ENCODE measurements at regions not wholly inside any gene's neighbourhood (a gene's known extent, or its start where the extent isn't known, plus 50 kb on each side); places are given as distances from the start of the nearest gene placed in this dataset.

GRCh38 chr12:91373086-91373485 lies 190.5 kb upstream of the DCN start:
- DNase-seq = no peak

DNA sequence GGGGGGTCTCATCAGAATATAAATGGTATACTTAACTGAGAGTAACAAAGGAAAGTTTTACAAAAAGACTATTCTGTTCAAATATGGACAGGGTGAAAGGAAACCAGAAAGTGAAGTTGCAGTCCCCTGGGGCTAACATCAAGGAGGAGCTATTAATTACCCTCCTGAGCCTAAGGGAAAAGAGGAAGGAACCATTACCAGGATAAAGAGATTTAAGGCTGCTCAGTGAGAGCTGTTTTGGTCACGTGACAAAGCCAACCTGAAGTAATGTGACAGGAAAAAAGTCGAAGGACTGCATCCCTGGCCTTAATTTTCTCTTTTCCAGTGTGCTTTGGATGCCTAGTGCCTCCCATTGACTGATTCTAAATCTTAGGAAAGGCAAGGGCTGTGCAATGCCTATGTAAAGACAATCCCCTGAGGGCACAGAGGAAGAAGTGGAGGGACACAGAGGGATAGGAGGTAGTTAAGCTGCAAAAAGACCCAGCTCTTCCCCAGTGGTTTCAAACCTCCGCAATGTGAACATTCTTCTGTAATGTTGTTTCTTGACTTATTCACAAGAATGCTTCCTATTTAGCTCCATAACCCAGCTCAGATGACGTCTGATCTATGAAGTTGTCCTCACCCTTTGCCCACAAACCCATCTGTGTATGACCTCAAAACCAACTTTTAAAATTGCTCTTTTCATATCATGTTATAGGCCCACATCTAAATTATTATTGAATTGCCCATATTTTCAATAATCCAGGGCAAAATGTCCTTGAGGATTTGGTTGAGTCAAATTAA lies 187.7 kb upstream of the DCN start:
- no peak for DNase-seq

GRCh38 chr12:91368613-91369012 lies 186.0 kb upstream of the DCN start:
- DNase-seq = no peak

- no peak for DNase-seq
These were observed 184.7 kb upstream of the DCN start for GRCh38 chr12:91367234-91367849.

GRCh38 chr12:91364471-91365184 lies 182.0 kb upstream of the DCN start:
- no peak for DNase-seq

DNA sequence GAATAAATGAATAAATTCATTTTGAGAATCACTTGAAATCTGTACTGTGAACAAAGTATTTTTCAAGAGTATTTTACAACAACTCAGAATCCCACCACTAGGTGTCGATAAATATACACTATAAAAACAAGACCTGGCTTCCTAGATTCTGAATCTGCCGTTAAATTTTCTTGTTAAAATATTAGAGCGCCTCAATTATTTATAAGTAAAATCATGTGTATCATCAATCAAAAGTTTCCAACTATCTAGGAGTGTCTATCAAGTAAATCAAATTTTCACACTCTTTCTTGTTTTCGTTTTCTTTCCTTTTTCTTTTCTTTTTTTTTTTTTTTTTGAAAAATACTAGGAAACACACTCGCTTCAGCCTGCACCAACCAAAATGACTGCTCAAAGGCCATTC lies 179.2 kb upstream of the DCN start:
- DNase-seq = no peak

DNA sequence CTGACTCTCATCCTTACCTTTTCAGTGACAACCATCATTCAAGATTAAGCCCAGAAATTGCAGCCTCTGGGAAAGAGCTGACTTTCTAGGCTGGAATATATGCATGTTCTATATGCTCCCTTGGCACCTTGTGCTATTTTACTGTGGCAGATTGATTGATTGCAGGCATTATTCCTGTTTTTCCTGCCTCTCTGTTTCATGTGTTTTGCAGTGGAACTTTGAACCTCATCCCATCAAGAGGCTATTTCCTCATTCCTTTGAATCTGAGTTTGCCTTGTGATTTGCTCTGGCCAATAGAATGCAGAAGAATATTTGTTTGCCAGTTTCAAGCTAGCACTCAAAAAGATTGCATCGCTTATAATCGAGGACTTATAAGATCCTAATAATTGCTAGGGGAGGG lies 174.8 kb upstream of the DCN start:
- no peak for DNase-seq

GRCh38 chr12:91356405-91356804 lies 173.8 kb upstream of the DCN start:
- DNase-seq = no peak

- DNase-seq = peak; percentile 3
These were observed 172.8 kb upstream of the DCN start for GRCh38 chr12:91355150-91356006.

DNA sequence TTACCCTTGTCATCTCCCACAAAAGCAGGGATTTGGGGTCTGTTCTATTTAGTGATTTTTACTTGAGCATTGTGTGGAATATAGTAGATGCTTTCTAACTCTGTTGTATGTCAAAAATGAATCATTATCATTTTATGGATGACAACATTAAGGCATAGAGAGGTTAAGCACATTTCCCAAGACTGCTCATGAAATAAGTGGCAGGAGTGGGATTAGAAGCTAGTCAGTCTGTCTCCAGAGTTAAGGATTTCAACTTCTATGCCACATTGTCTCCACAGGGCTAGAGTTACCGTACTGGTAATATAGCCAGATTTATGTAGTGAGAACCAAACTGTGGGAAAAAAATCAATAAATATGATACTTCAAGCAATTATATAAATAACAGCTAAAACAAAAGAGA lies 170.6 kb upstream of the DCN start:
- no peak for DNase-seq

- DNase-seq = no peak
These were observed 166.9 kb upstream of the DCN start for GRCh38 chr12:91349476-91349875.

GRCh38 chr12:91347481-91348214 lies 165.0 kb upstream of the DCN start:
- no peak for DNase-seq

DNA sequence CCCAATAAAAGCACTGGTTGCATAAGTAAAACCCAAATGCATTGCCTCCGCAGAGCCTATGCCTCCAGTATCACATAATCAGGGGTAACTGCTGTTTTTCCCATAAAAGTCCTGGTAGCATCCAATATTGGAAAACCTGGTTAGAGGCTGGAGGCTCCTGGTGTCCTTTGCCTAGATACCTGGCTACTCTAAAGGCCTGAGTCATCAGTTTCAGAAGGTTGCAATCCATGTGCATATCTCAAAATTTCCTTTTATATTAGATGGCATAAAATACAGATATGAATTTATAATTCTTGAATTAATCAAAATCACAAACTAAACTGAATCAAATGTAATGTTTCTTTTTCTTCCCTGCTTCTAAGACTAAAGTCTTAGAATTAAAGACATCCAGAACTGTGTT lies 164.2 kb upstream of the DCN start:
- no peak for DNase-seq

GRCh38 chr12:91344408-91344807 lies 161.8 kb upstream of the DCN start:
- no peak for DNase-seq

DNA sequence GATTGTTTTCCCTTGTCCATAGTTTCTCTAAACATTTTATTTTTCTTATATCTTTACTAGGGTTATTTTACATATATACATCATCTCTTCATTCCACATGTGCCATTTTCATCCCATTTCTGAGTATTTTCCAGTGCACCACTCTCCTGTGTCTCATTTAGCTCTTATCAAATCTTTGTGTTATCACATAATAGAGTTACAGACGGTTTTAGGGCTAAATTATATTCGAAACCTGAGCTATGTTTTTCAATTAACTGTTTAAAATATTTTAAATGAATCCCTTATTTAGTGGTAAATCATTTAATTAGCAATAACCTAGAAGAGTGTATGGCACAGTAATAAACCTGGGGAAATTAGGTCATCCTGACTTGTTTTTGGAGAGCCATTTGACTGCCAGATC lies 160.4 kb upstream of the DCN start:
- no peak for DNase-seq

GRCh38 chr12:91339106-91339505 lies 156.5 kb upstream of the DCN start:
- no peak for DNase-seq

DNA sequence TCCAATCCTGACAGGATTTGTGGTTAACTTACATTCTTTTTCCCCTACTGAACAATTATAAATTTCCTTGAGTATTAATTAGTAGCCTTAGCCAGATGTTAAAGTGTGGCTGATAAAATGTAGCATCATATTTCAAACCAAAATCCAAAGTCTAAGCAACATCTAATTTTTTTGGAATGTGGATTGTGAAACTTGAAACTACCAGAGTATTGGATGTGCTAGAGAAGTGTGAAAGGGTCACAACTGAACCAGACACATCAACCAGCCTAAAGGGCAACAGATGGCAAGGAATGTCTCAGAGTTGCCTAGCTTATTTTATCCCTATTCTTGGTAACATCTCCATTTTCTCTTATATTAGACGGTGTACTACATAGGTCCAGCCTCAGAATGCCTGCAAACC lies 153.1 kb upstream of the DCN start:
- no peak for DNase-seq

DNA sequence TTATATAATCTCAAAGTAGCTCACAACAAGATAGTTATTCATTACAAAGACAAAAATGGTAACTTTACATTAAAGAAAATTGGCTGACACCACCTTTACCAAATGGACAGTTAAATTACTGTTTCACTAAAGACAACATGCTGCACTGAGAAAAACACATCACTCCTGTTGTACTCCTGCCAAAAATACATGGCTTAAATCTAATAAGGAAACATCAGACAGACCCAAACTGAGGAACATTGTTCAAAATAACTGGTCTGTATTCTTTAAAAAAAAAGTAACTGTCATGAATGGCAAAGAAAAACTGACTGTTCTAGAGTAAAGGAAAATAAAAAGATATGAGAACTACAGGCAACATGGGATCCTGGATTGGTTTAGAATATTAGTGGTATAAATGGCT lies 151.3 kb upstream of the DCN start:
- no peak for DNase-seq

- DNase-seq = no peak
These were observed 149.7 kb upstream of the DCN start for GRCh38 chr12:91332302-91332701.

- no peak for DNase-seq
These were observed 148.8 kb upstream of the DCN start for GRCh38 chr12:91331371-91331770.

- DNase-seq = no peak
These were observed 145.8 kb upstream of the DCN start for GRCh38 chr12:91328451-91328850.

DNA sequence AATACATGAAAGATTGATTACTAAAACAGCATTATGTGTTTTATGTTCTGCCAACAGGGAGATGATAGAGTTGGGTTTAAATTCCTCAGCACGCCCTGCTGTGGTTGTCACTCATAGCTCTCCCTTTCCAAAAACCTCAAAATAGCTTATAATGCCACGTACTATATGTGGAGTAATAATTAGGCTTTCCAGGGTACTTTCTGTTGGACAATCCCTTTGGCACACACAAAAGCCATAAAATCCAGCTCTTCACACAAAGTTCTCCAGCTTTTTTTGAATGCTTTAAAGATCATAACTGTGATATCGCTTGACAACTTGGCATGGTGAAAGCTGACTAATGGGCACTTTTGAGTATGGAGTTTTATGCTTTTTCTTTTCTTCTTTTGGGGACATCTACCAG lies 145.3 kb upstream of the DCN start:
- DNase-seq = no peak

DNA sequence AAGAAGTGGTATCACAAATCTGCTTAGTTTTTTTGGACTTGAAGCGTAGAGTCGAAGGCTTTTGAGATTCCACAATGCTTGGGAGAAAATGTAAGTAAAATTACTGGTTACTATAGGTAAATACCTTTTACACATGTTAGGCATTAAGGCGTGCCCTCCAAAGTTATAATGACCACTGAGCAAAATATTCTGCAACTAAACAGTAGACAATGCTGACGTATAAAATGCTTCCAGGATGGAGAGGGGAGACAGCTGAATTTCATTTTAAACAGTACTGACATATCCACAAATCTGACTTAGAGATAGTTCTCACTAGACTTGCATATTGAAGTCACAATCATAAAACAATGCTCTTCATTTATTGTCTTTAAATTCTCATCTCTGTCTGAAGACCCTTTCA lies 144.5 kb upstream of the DCN start:
- no peak for DNase-seq
